ENCODE measurements at regions not wholly inside any gene's neighbourhood (a gene's known extent, or its start where the extent isn't known, plus 50 kb on each side); places are given as distances from the start of the nearest gene placed in this dataset.

GRCh38 chr16:85232369-85233142, 120.3 kb upstream of the CIBAR2 start:
- TF ChIP-seq, protein P1, sequence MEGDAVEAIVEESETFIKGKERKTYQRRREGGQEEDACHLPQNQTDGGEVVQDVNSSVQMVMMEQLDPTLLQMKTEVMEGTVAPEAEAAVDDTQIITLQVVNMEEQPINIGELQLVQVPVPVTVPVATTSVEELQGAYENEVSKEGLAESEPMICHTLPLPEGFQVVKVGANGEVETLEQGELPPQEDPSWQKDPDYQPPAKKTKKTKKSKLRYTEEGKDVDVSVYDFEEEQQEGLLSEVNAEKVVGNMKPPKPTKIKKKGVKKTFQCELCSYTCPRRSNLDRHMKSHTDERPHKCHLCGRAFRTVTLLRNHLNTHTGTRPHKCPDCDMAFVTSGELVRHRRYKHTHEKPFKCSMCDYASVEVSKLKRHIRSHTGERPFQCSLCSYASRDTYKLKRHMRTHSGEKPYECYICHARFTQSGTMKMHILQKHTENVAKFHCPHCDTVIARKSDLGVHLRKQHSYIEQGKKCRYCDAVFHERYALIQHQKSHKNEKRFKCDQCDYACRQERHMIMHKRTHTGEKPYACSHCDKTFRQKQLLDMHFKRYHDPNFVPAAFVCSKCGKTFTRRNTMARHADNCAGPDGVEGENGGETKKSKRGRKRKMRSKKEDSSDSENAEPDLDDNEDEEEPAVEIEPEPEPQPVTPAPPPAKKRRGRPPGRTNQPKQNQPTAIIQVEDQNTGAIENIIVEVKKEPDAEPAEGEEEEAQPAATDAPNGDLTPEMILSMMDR (conservative IDR thresholded peaks at IDR 0.05; ENCODE audit: low read depth, low read length), result no peak
- no peak for TF ChIP-seq USF2 (IDR thresholded peaks at IDR 0.05; ENCODE audit: low read depth, low read length)
- no peak for TF ChIP-seq MAFK (IDR thresholded peaks at IDR 0.05; ENCODE audit: low read depth, low read length)
- TF ChIP-seq POLR2A (IDR thresholded peaks at IDR 0.05; ENCODE audit: low read depth, low read length), result no peak
- no peak for TF ChIP-seq MXI1 (IDR thresholded peaks at IDR 0.05; ENCODE audit: borderline replicate concordance, low read depth, low read length)
- TF ChIP-seq RFX5 (IDR thresholded peaks at IDR 0.05; ENCODE audit: low read depth, low read length), result no peak
- TF ChIP-seq CEBPB (IDR thresholded peaks at IDR 0.05; ENCODE audit: low read depth, low read length), result no peak
- TF ChIP-seq BHLHE40 (IDR thresholded peaks at IDR 0.05; ENCODE audit: low read depth, low read length), result no peak

Measured in IMR-90 (cell line).